GM23338 (cell line): ENCODE measurements at regions not wholly inside any gene's neighbourhood (a gene's known extent, or its start where the extent isn't known, plus 50 kb on each side); places are given as distances from the start of the nearest gene placed in this dataset.

Experiments used
- ATAC-seq: fragments of 200-7000 bp; cut with Tn5 transposase; 3 replicates; pipeline ENCODE4 v1.9.1; 2020
- DNase-seq: peaks from one replicate; pipeline ENCODE4 v3.0.0-alpha.2; 2015; ENCODE audit warnings: low spot score
- H2AFZ ChIP-seq: fragments of 200-600 bp; sonication (generic); 2 replicates; pipeline ENCODE4 v1.8.0; 2016; ENCODE audit warnings: antibody characterized with exemption, mild to moderate bottlenecking, moderate library complexity
- H3F3A ChIP-seq: fragments of 200-600 bp; sonication (generic); replicated peaks from 2 replicates; pipeline ENCODE4 v1.8.0; 2017; ENCODE audit warnings: antibody characterized with exemption, mixed run types, low read depth
- H3K27ac ChIP-seq: fragments of 200-600 bp; sonication (generic); 2 replicates; pipeline ENCODE4 v1.6.1; 2016; ENCODE audit warnings: low read depth
- H3K27me3 ChIP-seq: fragments of 200-600 bp; sonication (generic); 2 replicates; pipeline ENCODE4 v1.8.0; 2016; ENCODE audit warnings: mild to moderate bottlenecking, mixed run types, moderate library complexity; ENCODE audit not compliant: insufficient read depth
- H3K36me3 ChIP-seq: fragments of 200-600 bp; sonication (generic); 2 replicates; pipeline ENCODE4 v1.8.0; 2016; ENCODE audit warnings: mild to moderate bottlenecking; ENCODE audit not compliant: insufficient read depth
- H3K4me1 ChIP-seq: fragments of 200-600 bp; sonication (generic); 2 replicates; pipeline ENCODE4 v1.8.0; 2016; ENCODE audit warnings: mild to moderate bottlenecking, moderate library complexity; ENCODE audit not compliant: insufficient read depth
- H3K4me2 ChIP-seq: fragments of 200-600 bp; sonication (generic); 2 replicates; pipeline ENCODE4 v1.7.1; 2017; ENCODE audit warnings: mixed run types
- H3K4me3 ChIP-seq: fragments of 200-600 bp; sonication (generic); 2 replicates; pipeline ENCODE4 v1.6.1; 2016; ENCODE audit warnings: mixed run types
- H3K79me2 ChIP-seq: fragments of 200-600 bp; sonication (generic); replicated peaks from 2 replicates; pipeline ENCODE4 v1.8.0; 2017; ENCODE audit warnings: mild to moderate bottlenecking; ENCODE audit not compliant: insufficient read depth
- H3K9me2 ChIP-seq: fragments of 200-600 bp; sonication (generic); 2 replicates; pipeline ENCODE4 v1.8.0; 2017; ENCODE audit not compliant: insufficient read depth
- H4K20me1 ChIP-seq: fragments of 200-600 bp; sonication (generic); replicated peaks from 2 replicates; pipeline ENCODE4 v1.8.0; 2017; ENCODE audit warnings: mild to moderate bottlenecking; ENCODE audit not compliant: insufficient read depth
- H3K27ac Mint-ChIP-seq: 2 replicates; pipeline ENCODE4 v1.8.0; 2020; ENCODE audit warnings: inconsistent platforms, mild to moderate bottlenecking, moderate library complexity, mixed read lengths
- H3K27me3 Mint-ChIP-seq: 3 replicates; pipeline ENCODE4 v1.8.0; 2022; ENCODE audit warnings: low read depth, mild to moderate bottlenecking, moderate library complexity, mixed read lengths, inconsistent platforms; ENCODE audit not compliant: insufficient read depth, poor library complexity
- H3K36me3 Mint-ChIP-seq: 3 replicates; pipeline ENCODE4 v1.8.0; 2021; ENCODE audit warnings: low read depth, mild to moderate bottlenecking, inconsistent platforms, moderate library complexity, mixed read lengths
- H3K4me1 Mint-ChIP-seq: 3 replicates; pipeline ENCODE4 v1.8.0; 2020; ENCODE audit warnings: mild to moderate bottlenecking, inconsistent platforms, mixed read lengths
- H3K4me3 Mint-ChIP-seq: 3 replicates; pipeline ENCODE4 v1.8.0; 2021; ENCODE audit warnings: moderate library complexity, mild to moderate bottlenecking, inconsistent platforms, mixed read lengths
- H3K9me3 Mint-ChIP-seq: 3 replicates; pipeline ENCODE4 v1.8.0; 2020; ENCODE audit warnings: moderate library complexity, mild to moderate bottlenecking, inconsistent platforms, mixed read lengths
- EZH2 ChIP-seq: fragments of 200-600 bp; sonication (generic); IDR thresholded peaks from one replicate; pipeline ENCODE4 v1.8.0; 2017; ENCODE audit warnings: antibody characterized with exemption, mild to moderate bottlenecking, low read depth; ENCODE audit not compliant: unreplicated experiment
- EZH2phosphoT487 ChIP-seq: fragments of 200-600 bp; sonication (generic); IDR thresholded peaks from one replicate; pipeline ENCODE4 v1.8.1; 2018; ENCODE audit warnings: antibody characterized with exemption; ENCODE audit not compliant: unreplicated experiment
- JUNB ChIP-seq: IDR thresholded peaks from one replicate; pipeline ENCODE4 v1.6.1; 2016; ENCODE audit warnings: antibody characterized with exemption; ENCODE audit not compliant: unreplicated experiment
- NANOG ChIP-seq: IDR thresholded peaks from 2 replicates; pipeline ENCODE4 v1.6.1; 2016; ENCODE audit warnings: antibody characterized with exemption, borderline replicate concordance
- POLR2AphosphoS5 ChIP-seq: IDR thresholded peaks from 2 replicates; pipeline ENCODE4 v1.6.1; 2016; ENCODE audit warnings: antibody characterized with exemption, low read depth
- STAT1 ChIP-seq: IDR thresholded peaks from one replicate; pipeline ENCODE4 v1.6.1; 2016; ENCODE audit warnings: antibody characterized with exemption; ENCODE audit not compliant: unreplicated experiment
- ZNF114 ChIP-seq: fragments of 250-450 bp; sonication (Bioruptor Pico); IDR thresholded peaks from 2 replicates; pipeline ENCODE4 v1.5.0; 2020; ENCODE audit warnings: mild to moderate bottlenecking, moderate library complexity
- ZNF331 ChIP-seq: fragments of 250-450 bp; sonication (Bioruptor Pico); IDR thresholded peaks from 2 replicates; pipeline ENCODE4 v1.5.0; 2020; ENCODE audit warnings: low read depth, mild to moderate bottlenecking, moderate library complexity
- TF ChIP-seq, protein P1 (sequence below), 2 experiments: fragments of 200-600 bp in 1 of 2; sonication (generic) in 1 of 2; conservative IDR thresholded peaks; 2 replicates each; pipeline versions ENCODE4 v1.5.1 to v1.6.1; 2016 to 2017; ENCODE audit warnings: antibody characterized with exemption in 2 of 2, low read depth in 2 of 2, mild to moderate bottlenecking in 2 of 2, moderate library complexity in 1 of 2
- TF ChIP-seq, protein P2 (sequence below): fragments of 250-450 bp; sonication (Bioruptor Pico); IDR thresholded peaks from 2 replicates; pipeline ENCODE4 v1.5.0; 2020; ENCODE audit warnings: mild to moderate bottlenecking, moderate library complexity
- TF ChIP-seq, protein P3 (sequence below): IDR thresholded peaks from 2 replicates; pipeline ENCODE4 v1.6.1; 2016; ENCODE audit warnings: antibody characterized with exemption

DNA sequence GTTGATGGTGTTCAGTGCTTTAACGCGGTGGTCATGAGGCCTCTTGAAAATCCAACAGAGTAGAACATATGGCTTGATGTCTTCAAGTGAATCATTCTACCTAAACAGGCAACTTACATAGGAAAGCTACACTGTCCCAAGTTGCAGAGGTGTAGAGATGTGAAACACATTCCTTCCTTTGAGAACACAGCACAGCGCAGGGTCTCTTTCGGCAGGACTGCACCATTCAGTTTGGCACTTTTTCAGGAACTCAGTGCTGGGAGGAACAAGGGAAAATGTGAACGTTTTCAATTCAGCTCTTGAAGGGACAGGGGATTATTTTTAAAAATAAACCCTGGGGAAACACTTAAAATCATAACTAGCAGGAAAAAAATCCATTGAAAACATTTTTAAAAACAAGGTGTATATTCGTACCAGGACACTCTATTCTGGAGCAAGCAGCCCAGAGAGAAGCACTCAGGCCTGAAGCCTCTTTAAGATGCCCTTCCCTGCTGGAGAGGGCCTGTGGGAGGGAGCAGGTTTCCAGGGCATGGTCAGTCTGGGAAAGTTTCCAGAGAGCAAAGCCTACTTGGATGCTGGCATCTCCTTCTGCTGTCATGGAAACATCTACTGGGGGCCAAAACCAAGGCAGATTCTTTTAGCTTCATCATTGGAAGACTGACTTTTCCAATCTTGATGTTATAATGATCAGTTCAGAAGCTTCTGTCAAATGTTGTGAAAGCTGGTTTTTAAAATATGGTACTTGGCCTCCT lies 60.4 kb upstream of the NPVF start (continued):
- TF ChIP-seq, protein P1, sequence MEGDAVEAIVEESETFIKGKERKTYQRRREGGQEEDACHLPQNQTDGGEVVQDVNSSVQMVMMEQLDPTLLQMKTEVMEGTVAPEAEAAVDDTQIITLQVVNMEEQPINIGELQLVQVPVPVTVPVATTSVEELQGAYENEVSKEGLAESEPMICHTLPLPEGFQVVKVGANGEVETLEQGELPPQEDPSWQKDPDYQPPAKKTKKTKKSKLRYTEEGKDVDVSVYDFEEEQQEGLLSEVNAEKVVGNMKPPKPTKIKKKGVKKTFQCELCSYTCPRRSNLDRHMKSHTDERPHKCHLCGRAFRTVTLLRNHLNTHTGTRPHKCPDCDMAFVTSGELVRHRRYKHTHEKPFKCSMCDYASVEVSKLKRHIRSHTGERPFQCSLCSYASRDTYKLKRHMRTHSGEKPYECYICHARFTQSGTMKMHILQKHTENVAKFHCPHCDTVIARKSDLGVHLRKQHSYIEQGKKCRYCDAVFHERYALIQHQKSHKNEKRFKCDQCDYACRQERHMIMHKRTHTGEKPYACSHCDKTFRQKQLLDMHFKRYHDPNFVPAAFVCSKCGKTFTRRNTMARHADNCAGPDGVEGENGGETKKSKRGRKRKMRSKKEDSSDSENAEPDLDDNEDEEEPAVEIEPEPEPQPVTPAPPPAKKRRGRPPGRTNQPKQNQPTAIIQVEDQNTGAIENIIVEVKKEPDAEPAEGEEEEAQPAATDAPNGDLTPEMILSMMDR (conservative IDR thresholded peaks at IDR 0.05; ENCODE audit: low read depth in 2 of 2) = no peak
- TF ChIP-seq, protein P2, sequence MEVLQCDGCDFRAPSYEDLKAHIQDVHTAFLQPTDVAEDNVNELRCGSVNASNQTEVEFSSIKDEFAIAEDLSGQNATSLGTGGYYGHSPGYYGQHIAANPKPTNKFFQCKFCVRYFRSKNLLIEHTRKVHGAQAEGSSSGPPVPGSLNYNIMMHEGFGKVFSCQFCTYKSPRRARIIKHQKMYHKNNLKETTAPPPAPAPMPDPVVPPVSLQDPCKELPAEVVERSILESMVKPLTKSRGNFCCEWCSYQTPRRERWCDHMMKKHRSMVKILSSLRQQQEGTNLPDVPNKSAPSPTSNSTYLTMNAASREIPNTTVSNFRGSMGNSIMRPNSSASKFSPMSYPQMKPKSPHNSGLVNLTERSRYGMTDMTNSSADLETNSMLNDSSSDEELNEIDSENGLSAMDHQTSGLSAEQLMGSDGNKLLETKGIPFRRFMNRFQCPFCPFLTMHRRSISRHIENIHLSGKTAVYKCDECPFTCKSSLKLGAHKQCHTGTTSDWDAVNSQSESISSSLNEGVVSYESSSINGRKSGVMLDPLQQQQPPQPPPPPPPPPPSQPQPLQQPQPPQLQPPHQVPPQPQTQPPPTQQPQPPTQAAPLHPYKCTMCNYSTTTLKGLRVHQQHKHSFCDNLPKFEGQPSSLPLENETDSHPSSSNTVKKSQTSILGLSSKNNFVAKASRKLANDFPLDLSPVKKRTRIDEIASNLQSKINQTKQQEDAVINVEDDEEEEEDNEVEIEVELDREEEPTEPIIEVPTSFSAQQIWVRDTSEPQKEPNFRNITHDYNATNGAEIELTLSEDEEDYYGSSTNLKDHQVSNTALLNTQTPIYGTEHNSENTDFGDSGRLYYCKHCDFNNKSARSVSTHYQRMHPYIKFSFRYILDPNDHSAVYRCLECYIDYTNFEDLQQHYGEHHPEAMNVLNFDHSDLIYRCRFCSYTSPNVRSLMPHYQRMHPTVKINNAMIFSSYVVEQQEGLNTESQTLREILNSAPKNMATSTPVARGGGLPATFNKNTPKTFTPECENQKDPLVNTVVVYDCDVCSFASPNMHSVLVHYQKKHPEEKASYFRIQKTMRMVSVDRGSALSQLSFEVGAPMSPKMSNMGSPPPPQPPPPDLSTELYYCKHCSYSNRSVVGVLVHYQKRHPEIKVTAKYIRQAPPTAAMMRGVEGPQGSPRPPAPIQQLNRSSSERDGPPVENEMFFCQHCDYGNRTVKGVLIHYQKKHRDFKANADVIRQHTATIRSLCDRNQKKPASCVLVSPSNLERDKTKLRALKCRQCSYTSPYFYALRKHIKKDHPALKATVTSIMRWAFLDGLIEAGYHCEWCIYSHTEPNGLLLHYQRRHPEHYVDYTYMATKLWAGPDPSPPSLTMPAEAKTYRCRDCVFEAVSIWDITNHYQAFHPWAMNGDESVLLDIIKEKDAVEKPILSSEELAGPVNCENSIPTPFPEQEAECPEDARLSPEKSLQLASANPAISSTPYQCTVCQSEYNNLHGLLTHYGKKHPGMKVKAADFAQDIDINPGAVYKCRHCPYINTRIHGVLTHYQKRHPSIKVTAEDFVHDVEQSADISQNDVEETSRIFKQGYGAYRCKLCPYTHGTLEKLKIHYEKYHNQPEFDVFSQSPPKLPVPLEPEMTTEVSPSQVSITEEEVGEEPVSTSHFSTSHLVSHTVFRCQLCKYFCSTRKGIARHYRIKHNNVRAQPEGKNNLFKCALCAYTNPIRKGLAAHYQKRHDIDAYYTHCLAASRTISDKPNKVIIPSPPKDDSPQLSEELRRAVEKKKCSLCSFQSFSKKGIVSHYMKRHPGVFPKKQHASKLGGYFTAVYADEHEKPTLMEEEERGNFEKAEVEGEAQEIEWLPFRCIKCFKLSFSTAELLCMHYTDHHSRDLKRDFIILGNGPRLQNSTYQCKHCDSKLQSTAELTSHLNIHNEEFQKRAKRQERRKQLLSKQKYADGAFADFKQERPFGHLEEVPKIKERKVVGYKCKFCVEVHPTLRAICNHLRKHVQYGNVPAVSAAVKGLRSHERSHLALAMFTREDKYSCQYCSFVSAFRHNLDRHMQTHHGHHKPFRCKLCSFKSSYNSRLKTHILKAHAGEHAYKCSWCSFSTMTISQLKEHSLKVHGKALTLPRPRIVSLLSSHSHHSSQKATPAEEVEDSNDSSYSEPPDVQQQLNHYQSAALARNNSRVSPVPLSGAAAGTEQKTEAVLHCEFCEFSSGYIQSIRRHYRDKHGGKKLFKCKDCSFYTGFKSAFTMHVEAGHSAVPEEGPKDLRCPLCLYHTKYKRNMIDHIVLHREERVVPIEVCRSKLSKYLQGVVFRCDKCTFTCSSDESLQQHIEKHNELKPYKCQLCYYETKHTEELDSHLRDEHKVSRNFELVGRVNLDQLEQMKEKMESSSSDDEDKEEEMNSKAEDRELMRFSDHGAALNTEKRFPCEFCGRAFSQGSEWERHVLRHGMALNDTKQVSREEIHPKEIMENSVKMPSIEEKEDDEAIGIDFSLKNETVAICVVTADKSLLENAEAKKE (CRISPR knock-in tag) = no peak
- no peak for TF ChIP-seq STAT1
- no peak for TF ChIP-seq EZH2

DNA sequence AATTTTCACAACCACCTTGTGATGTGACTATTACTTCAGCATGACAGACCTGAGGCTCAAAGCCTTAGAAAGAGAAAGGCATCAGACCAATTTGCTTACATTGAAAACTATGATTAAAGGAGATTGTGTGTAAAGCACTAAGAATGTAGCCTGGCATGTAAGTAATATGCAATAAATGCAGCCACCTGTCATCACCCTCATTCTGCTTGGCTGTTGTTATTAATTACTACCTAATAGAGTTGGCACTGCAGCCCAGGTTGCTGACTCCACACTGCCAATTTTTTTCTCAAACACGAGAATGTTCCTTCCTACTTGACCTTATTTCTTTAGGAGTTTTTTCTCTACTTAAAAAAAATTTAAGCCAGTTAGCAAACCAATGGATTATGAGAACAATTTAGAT lies 61.2 kb upstream of the NPVF start:
- DNase-seq = no peak

More for the DNA sequence above, 61.2 kb upstream of the NPVF start:
- Histone ChIP-seq H3K4me1 (no peaks in the 10 kb centered on the region), H3K27ac (no peak overlapping the region), H3K79me2 (no peaks in the 10 kb centered on the region), H3K4me3 (no peak overlapping the region), H2AFZ (no peak overlapping the region), H3K9me2 (no peaks in the 10 kb centered on the region), H3F3A (no peaks in the 10 kb centered on the region), H4K20me1 (no peaks in the 10 kb centered on the region), H3K4me2 (no peak overlapping the region), H3K27me3 (no peaks in the 10 kb centered on the region), H3K36me3 (no peaks in the 10 kb centered on the region)
- H3K9me3 Mint-ChIP-seq = no peaks in the 10 kb centered on the region
- no peak overlapping the region for H3K27ac Mint-ChIP-seq
- no peaks in the 10 kb centered on the region for H3K4me1 Mint-ChIP-seq
- TF ChIP-seq POLR2AphosphoS5 = no peak
- TF ChIP-seq ZNF114 (CRISPR knock-in tag) = no peak
- TF ChIP-seq, protein P1 (conservative IDR thresholded peaks at IDR 0.05; ENCODE audit: low read depth in 2 of 2) = no peak
- TF ChIP-seq JUNB = no peak
- no peak for TF ChIP-seq EZH2
- no peak for TF ChIP-seq NANOG
- no peak for TF ChIP-seq EZH2phosphoT487
- TF ChIP-seq, protein P3, sequence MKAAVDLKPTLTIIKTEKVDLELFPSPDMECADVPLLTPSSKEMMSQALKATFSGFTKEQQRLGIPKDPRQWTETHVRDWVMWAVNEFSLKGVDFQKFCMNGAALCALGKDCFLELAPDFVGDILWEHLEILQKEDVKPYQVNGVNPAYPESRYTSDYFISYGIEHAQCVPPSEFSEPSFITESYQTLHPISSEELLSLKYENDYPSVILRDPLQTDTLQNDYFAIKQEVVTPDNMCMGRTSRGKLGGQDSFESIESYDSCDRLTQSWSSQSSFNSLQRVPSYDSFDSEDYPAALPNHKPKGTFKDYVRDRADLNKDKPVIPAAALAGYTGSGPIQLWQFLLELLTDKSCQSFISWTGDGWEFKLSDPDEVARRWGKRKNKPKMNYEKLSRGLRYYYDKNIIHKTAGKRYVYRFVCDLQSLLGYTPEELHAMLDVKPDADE = no peak
- TF ChIP-seq ZNF331 (CRISPR knock-in tag) = no peak
- ATAC-seq = no peak
- peaks cover 2% of the 10 kb centered on the region for H3K27me3 Mint-ChIP-seq
- no peak overlapping the region for H3K4me3 Mint-ChIP-seq
- H3K36me3 Mint-ChIP-seq = no peaks in the 10 kb centered on the region
